ENCODE measurements at regions not wholly inside any gene's neighbourhood (a gene's known extent, or its start where the extent isn't known, plus 50 kb on each side); places are given as distances from the start of the nearest gene placed in this dataset.
"Not testable (repeated sequence)": the region's sequence is repeated elsewhere in the genome, so short reads cannot be mapped to it uniquely, and the experiment has no call there.

GRCh38 chr2:4695281-4695861 is 992.0 kb downstream of the DCDC2C start:
- DNase-seq (ENCODE audit: low read depth): no peak

GRCh38 chr2:4715065-4715464 is 977.1 kb upstream of the SOX11 start:
- DNase-seq (ENCODE audit: low read depth): no peak

DNA sequence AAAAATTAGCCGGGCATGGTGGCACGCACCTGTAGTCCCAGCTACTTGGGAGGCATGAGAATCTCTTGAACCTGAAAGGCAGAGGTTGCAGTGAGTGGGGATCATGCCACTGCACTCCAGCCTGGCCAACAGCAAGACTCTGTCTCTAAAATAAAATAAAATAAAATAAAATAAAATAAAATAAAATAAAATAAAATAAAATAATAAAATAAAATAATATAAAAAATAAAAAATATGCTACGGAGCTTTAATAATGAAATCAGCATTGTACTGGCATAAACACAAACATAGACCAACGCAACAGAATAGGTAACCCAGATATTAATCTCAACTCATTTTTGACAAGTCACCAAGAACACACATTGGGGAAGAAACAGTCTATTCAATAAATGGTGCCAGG is 973.4 kb upstream of the SOX11 start:
- no peak for DNase-seq (ENCODE audit: low read depth)

DNA sequence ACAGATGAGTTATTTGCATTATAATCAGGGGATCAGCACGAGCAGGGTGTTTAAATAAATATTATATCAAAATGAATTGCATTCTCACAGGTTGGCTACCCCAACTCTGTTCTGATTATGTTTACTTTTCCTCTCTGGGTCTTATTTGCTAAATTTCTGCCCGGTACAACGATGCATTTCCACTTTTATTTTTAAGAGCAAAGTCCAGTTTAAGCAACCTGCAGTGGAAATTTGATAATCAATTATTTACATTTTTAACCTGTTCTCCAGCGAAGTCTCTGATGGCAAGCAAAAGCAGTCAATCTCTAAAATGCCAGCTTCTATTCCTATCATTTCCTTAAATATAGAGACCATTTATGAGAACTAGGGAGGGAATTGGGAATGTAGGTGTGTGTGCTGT is 966.6 kb upstream of the SOX11 start:
- no peak for DNase-seq (ENCODE audit: low read depth)

- DNase-seq (ENCODE audit: low read depth): no peak
These were observed 959.6 kb upstream of the SOX11 start for GRCh38 chr2:4732560-4732959.

DNA sequence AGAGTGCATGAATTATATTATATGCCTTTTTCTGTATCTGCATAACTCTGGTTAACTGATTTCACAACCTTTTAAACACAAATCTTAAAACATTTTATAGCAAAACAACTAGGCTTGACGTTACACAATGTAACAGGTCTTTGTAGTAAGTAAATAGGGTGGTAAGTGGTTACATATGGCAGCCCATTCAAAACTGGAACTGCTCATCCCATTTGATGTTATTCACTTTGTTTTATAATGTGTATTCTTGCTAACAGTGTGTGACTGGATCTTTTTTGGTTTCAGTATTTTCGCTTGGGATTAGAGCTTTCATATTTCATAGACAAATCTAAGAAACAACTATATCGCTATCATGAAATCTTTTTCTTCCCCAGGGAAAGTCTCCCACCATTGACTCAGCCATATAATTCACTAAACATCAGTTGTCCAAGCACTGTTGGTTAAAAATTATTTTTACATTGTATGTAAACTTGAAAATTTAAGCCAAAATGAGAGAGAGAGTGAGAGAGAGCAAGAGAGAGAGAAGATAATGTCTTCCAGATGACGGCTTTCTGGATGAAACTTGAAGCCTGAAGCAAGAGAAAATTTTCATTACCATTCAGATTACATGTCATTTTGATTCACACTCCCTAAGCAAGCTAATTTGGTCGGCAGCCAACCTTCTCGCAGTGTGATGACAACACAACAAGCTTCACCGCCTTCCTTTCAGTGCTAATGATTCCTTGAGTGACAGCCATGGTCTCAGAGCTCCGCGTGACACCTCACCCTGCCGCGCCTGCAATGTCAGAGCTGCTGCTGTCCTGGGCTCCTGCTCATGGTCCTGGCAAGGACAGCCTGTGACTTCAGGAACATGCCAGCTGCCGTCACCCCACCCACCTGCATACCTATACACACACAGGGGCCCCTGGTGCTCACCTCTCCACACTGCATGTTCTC is 946.9 kb upstream of the SOX11 start:
- DNase-seq (ENCODE audit: low read depth): no peak

GRCh38 chr2:4753721-4754120 is 938.5 kb upstream of the SOX11 start:
- no peak for DNase-seq (ENCODE audit: low read depth)

DNA sequence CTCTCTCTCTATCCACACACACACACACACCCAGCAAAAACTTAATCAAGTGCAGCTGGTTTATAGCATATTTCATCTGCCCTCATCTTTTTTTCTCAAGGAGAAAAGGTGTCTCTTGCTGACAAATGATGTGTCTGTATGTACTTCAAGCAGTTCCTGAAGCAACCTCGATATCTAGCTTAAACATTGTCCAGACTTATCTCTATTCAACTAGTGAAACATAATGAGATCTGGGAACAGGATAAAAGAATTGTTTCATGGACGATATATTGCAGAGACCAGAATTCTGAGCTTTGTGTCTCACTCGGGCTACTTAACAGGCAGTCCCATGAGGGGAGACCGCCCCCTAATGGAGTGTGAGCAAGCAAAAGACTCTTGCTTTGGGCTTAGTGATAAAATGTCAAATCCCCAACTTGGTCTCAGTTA is 929.2 kb upstream of the SOX11 start:
- DNase-seq (ENCODE audit: low read depth): no peak

DNA sequence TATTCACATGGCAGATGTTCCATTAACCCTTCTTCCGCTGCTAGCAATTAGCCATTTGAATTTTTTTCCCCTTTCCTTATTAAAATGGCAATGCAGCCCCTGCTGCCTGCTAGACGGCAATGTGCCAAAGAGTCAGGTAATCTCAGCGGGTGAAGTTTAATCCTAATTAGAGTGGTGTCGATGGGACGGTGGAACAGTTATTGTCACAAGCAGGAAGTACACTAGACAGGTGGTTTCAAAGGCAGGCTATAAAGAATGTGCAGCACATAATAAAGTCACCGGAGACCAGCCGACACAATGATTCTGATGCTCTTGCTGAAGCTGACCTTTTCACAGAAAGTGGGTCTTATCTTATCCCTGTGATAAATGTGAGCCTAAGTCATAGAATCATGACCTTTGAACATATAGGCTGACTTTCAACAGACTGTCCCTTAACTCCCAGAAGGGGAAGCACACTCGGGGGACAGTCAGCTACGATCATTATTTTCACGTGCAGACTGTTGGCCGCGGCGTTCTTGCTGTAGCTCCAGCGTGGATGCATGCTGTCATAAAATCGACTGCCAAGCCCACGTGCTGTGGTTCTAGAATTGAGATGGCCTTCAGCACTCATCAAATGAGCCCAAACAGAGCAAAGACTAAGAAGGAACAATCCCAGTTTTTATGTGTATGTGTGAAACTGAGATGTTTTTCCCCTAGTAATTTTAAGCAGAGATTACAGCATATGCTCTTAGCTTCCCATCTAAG is 926.2 kb upstream of the SOX11 start:
- no peak for DNase-seq (ENCODE audit: low read depth)

- no peak for DNase-seq (ENCODE audit: low read depth)
These were observed 916.5 kb upstream of the SOX11 start for GRCh38 chr2:4775668-4776067.

DNA sequence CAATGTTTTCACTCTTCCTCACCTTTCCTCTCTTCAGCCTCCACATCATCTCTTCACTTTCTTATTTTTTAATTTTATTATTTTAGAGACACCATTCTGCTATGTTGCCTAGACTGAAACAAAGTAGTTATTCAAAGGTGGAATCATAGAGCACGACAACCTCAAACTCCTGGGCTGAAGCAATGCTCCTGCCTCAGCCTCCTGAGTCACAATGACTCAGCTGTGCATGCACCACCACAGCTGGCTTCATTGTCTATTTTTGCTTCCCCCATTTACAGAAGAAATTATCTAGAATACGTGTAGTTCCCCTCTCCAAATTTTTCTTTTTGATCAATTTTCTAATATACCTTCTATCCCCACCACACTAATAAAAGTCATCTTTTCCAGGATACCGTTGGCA is 911.5 kb upstream of the SOX11 start:
- no peak for DNase-seq (ENCODE audit: low read depth)

DNA sequence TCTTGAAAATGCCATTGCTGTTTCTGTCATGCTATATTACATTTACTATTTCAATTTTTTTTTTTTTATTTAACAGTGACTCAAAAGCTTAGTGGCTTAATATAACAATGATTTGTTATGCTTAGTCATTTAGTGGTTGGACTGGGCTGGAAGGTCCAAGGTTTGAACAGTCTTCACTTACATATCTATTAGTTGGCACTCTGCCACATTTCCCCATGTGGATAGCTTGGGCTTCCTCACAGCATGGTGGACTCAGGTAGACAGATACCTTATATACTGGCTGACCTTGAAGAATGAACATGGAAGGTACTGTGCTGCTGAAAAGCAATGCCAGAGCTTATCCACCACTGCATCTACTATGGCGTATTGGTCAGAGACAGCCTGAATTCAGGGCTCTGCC is 909.5 kb upstream of the SOX11 start:
- no peak for DNase-seq (ENCODE audit: low read depth)

GRCh38 chr2:4791488-4791887 is 900.7 kb upstream of the SOX11 start:
- DNase-seq (ENCODE audit: low read depth): no peak

DNA sequence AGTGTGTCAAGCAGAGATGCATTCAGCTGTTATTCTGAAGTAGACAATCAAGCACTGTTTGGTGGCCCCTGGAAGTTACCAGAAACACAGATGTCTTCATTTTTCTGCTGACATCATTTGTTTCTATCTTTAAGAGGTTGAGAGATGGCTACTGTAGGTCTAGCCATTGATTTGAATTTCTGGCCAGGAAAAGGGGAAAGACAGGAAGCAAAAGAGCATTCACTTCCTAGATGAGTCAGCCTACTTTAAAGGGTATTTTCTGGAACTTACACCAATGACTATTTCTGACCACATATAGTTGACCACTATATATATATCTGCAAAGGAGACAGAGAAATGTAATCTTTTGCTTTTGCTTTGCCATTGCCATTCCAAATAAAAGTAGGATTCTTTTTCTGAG is 900.1 kb upstream of the SOX11 start:
- DNase-seq (ENCODE audit: low read depth): no peak

DNA sequence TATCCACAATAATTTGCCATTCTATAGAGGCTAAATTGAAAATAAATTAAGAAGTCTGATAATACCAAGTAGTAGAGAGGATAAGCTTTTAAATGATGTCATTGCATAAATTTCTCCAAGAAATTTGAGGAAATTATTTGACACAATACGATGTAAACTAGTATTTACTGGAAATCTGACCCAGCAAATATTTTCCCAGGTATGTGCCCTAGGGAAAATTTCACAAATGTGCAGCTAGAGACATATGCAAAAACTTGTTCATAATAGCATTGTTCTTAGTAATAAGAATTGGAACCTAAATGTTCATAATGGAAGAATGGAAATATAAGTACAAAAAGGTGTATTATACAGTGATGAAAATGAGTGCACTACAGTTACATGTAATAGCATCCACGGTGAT is 888.8 kb upstream of the SOX11 start:
- no peak for DNase-seq (ENCODE audit: low read depth)

- DNase-seq (ENCODE audit: low read depth): not testable (repeated sequence)
These were observed 878.0 kb upstream of the SOX11 start for GRCh38 chr2:4814137-4814536.

- no peak for DNase-seq (ENCODE audit: low read depth)
These were observed 864.3 kb upstream of the SOX11 start for GRCh38 chr2:4827836-4828235.

- DNase-seq (ENCODE audit: low read depth): no peak
These were observed 863.4 kb upstream of the SOX11 start for GRCh38 chr2:4828682-4829374.

GRCh38 chr2:4831751-4832150 is 860.4 kb upstream of the SOX11 start:
- DNase-seq (ENCODE audit: low read depth): no peak

GRCh38 chr2:4832642-4833041 is 859.5 kb upstream of the SOX11 start:
- no peak for DNase-seq (ENCODE audit: low read depth)

DNA sequence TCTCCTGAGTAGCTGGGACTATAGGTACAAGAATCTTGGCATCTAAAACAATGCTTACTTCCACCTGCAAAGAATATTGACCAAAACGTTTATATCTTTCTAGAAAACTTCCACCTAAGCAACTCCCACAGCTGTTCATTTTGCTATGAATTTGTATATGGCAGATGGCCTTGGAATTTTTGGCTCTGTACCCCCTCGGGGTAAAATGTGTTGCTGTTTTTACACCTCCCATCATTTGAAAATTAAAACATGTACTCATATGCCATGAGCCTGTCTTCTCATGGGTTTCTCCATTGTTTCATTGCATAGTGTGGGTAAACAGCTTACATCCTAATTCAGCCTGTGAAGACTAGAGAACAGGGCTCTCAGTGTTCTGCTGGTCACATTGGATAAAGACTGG is 853.6 kb upstream of the SOX11 start:
- DNase-seq (ENCODE audit: low read depth): no peak

DNA sequence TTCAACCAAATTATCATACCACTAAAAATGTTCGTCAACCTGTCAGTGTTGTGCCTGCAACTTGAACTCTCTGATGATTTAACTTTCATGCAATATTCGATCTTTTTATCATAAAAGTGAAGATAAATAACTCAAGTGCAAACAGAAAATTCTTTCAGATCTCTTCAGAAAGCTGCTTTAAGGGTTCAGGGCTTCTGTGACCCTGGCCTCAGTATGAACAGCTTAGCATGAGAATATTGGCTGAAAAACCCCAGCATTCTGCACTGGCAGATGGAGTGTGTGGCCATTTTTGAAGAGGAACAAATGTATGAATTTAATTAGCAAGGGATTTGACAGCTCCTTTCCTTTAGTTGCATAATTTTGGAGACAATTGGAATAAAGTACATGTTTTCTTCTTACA is 851.4 kb upstream of the SOX11 start:
- no peak for DNase-seq (ENCODE audit: low read depth)
